Esophagus muscularis mucosa (tissue), 4 donors: ENCODE measurements at regions not wholly inside any gene's neighbourhood (a gene's known extent, or its start where the extent isn't known, plus 50 kb on each side); places are given as distances from the start of the nearest gene placed in this dataset.

ENCODE experiments used
- DNase-seq: peaks from one replicate; pipeline ENCODE4 v3.0.0-alpha.2; 2017; ENCODE audit errors: extremely low spot score
- H3K27ac ChIP-seq, 4 donors: fragments of 200-600 bp; sonication (generic); replicated peaks in 1 of 4; 1 replicate in 3 of 4; 2 replicates in 1 of 4; pipeline ENCODE4 v1.5.1; 2016 to 2019; ENCODE audit warnings: mild to moderate bottlenecking in 1 of 4
- H3K27me3 ChIP-seq, 4 donors: fragments of 200-600 bp; sonication (generic); one replicate each; pipeline versions ENCODE4 v1.5.1 to v1.6.0; 2016 to 2019
- H3K36me3 ChIP-seq, 4 donors: fragments of 200-600 bp; sonication (generic); one replicate each; pipeline ENCODE4 v1.5.1; 2016 to 2019
- H3K4me1 ChIP-seq, 4 donors: fragments of 200-600 bp; sonication (generic); one replicate each; pipeline ENCODE4 v1.5.1; 2016 to 2019
- H3K4me3 ChIP-seq, 4 donors: fragments of 200-600 bp; sonication (generic); 1 replicate in 2 of 4; 2 replicates in 2 of 4; pipeline ENCODE4 v1.5.1; 2016 to 2019; ENCODE audit warnings: mild to moderate bottlenecking in 4 of 4, moderate library complexity in 1 of 4
- H3K9me3 ChIP-seq, 4 donors: fragments of 200-600 bp; sonication (generic); 1 replicate in 3 of 4; 2 replicates in 1 of 4; pipeline ENCODE4 v1.5.1; 2016 to 2019
- EP300 ChIP-seq: sonication (generic); formaldehyde crosslinking; IDR thresholded peaks from one replicate; pipeline ENCODE4 v1.6.1; 2017; ENCODE audit warnings: antibody characterized with exemption
- POLR2A ChIP-seq: fragments of 450-650 bp; IDR thresholded peaks from one replicate; pipeline ENCODE4 v1.6.1; 2017; ENCODE audit warnings: antibody characterized with exemption, moderate library complexity, mild to moderate bottlenecking, low read depth
- POLR2AphosphoS5 ChIP-seq, 2 donors: sonication (generic); formaldehyde crosslinking; IDR thresholded peaks; one replicate each; pipeline ENCODE4 v1.6.1; 2017; ENCODE audit warnings: antibody characterized with exemption in 2 of 2
- WGBS: methylation state at CpG from one replicate; pipeline ENCODE4 v1.1.5; 2018; 5-methylcytosine and 5-hydroxymethylcytosine counted together
- intact Hi-C: fragments of 100-400 bp; cut with DNase I; formaldehyde crosslinking; loops from one replicate; pipeline ENCODE4 v1.15.1; 2023
- TF ChIP-seq, protein P1 (sequence below), 3 experiments: fragments of 200-600 bp in 2 of 3; fragments of 450-650 bp in 1 of 3; sonication (generic) in 2 of 3; IDR thresholded peaks; one replicate each; pipeline ENCODE4 v1.5.1; 2017 to 2019; ENCODE audit warnings: antibody characterized with exemption in 3 of 3, mild to moderate bottlenecking in 2 of 3, moderate library complexity in 1 of 3

GRCh38 chr1:239536165-239536849, 149.9 kb downstream of the CHRM3 start:
- no peak for DNase-seq
- TF ChIP-seq, protein P1, sequence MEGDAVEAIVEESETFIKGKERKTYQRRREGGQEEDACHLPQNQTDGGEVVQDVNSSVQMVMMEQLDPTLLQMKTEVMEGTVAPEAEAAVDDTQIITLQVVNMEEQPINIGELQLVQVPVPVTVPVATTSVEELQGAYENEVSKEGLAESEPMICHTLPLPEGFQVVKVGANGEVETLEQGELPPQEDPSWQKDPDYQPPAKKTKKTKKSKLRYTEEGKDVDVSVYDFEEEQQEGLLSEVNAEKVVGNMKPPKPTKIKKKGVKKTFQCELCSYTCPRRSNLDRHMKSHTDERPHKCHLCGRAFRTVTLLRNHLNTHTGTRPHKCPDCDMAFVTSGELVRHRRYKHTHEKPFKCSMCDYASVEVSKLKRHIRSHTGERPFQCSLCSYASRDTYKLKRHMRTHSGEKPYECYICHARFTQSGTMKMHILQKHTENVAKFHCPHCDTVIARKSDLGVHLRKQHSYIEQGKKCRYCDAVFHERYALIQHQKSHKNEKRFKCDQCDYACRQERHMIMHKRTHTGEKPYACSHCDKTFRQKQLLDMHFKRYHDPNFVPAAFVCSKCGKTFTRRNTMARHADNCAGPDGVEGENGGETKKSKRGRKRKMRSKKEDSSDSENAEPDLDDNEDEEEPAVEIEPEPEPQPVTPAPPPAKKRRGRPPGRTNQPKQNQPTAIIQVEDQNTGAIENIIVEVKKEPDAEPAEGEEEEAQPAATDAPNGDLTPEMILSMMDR (IDR thresholded peaks at IDR 0.05), result no peak
- TF ChIP-seq POLR2AphosphoS5 (IDR thresholded peaks at IDR 0.05), result no peak
- TF ChIP-seq EP300, result no peak
- TF ChIP-seq POLR2A, result no peak
- Histone ChIP-seq H3K4me1 (peaks cover 0 to 44% (median 32%) of the 10 kb centered on the region in 4 donors), H3K27ac (no peak overlapping the region), H3K9me3 (no peaks in the 10 kb centered on the region), H3K27me3 (no peaks in the 10 kb centered on the region), H3K4me3 (no peak overlapping the region), H3K36me3 (no peaks in the 10 kb centered on the region)
- WGBS, result 28% methylated on average over 5 of the region's 5 CpGs
- intact Hi-C loops, result no loop called here

- 40% methylated on average over 3 of the region's 3 CpGs for WGBS
- H3K4me1 ChIP-seq, result peaks cover 0 to 44% (median 32%) of the 10 kb centered on the region in 4 donors
- H3K36me3 ChIP-seq, result no peaks in the 10 kb centered on the region
- H3K27ac ChIP-seq, result peak overlapping the region in 3 of 4 donors; percentile 21 to 30 (median 23)
- no peak for TF ChIP-seq POLR2AphosphoS5 (IDR thresholded peaks at IDR 0.05)
- TF ChIP-seq POLR2A, result no peak
- no peak for TF ChIP-seq EP300
- TF ChIP-seq, protein P1 (IDR thresholded peaks at IDR 0.05), result no peak
- intact Hi-C loops, result no loop called here
- no peaks in the 10 kb centered on the region for H3K27me3 ChIP-seq
- no peak overlapping the region for H3K4me3 ChIP-seq
- DNase-seq, result no peak
- no peaks in the 10 kb centered on the region for H3K9me3 ChIP-seq
Measured at GRCh38 chr1:239537795-239538194, 151.4 kb downstream of the CHRM3 start.

GRCh38 chr1:239538239-239538988, 152.0 kb downstream of the CHRM3 start:
- H3K27ac ChIP-seq, result peak overlapping the region in 3 of 4 donors; percentile 21 to 30 (median 23)
- TF ChIP-seq POLR2A (no peak), POLR2AphosphoS5 (IDR thresholded peaks at IDR 0.05) (no peak), EP300 (no peak)
- TF ChIP-seq, protein P1 (IDR thresholded peaks at IDR 0.05), result no peak

DNA sequence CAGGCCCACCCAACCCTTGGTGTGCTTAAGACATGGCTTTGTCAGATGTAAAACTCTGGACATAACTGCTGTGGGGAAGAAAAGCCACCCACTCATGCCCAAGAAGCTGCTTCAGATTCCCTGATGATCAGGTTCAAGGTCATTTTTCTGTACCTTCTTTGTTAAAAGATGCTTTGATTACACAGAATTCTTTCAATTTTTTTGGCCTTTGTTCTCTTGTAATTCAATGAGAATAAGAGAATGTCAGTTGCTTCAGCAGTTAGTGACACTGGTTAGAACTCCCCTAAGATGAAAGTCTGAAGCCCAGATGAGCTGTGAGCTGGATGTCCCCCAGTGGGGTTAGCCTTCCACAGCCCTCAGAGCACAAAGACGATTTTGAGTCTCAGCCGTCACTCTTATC, 152.7 kb downstream of the CHRM3 start:
- H3K4me1 ChIP-seq, result peaks cover 0 to 44% (median 32%) of the 10 kb centered on the region in 4 donors
- intact Hi-C loops, result no loop called here
- 83% methylated on average over 2 of the region's 2 CpGs for WGBS
- H3K4me3 ChIP-seq, result no peak overlapping the region
- H3K36me3 ChIP-seq, result no peaks in the 10 kb centered on the region
- no peak for DNase-seq
- no peaks in the 10 kb centered on the region for H3K27me3 ChIP-seq
- no peak overlapping the region for H3K27ac ChIP-seq
- TF ChIP-seq, protein P1 (IDR thresholded peaks at IDR 0.05), result no peak
- no peak for TF ChIP-seq EP300
- no peak for TF ChIP-seq POLR2A
- no peak for TF ChIP-seq POLR2AphosphoS5 (IDR thresholded peaks at IDR 0.05)
- H3K9me3 ChIP-seq, result no peaks in the 10 kb centered on the region

More at GRCh38 chr1:239538239-239538988, 152.0 kb downstream of the CHRM3 start:
- no peak for DNase-seq
- Histone ChIP-seq H3K36me3 (no peaks in the 10 kb centered on the region), H3K4me1 (peaks cover 0 to 44% (median 32%) of the 10 kb centered on the region in 4 donors), H3K27me3 (no peaks in the 10 kb centered on the region), H3K9me3 (no peaks in the 10 kb centered on the region), H3K4me3 (no peak overlapping the region)
- intact Hi-C loops, result no loop called here
- WGBS, result 39% methylated on average over 2 of the region's 2 CpGs
